ENCODE measurements at regions not wholly inside any gene's neighbourhood (a gene's known extent, or its start where the extent isn't known, plus 50 kb on each side); places are given as distances from the start of the nearest gene placed in this dataset.

GRCh38 chr6:71157345-71157744 lies 131.3 kb upstream of the OGFRL1 start:
- H3F3A ChIP-seq (ENCODE audit: control insufficient read depth, insufficient read depth): no peaks in the 10 kb centered on the region
- H3K79me2 ChIP-seq (ENCODE audit: control insufficient read depth, low read length): no peaks in the 10 kb centered on the region
- H3K9me2 ChIP-seq (replicated peaks; ENCODE audit: control insufficient read depth, low read length): no peaks in the 10 kb centered on the region
- peaks cover 9% of the 10 kb centered on the region for H3K27me3 ChIP-seq (ENCODE audit: control insufficient read depth, low read length)
- H3K27ac ChIP-seq (ENCODE audit: low read depth, low read length): no peak overlapping the region
- no peaks in the 10 kb centered on the region for H3K36me3 ChIP-seq (ENCODE audit: control insufficient read depth, low read length)
- H3K9me3 ChIP-seq (ENCODE audit: control insufficient read depth, insufficient read depth, low read length): no peaks in the 10 kb centered on the region
- no peak overlapping the region for H3K4me2 ChIP-seq (ENCODE audit: low read length)
- TF ChIP-seq CTCF (IDR thresholded peaks at IDR 0.05; ENCODE audit: low read depth, low read length, poor library complexity, severe bottlenecking) (no peak), EZH2phosphoT487 (IDR thresholded peaks at IDR 0.05; ENCODE audit: borderline replicate concordance, low read length) (no peak)
- no peaks in the 10 kb centered on the region for H3K4me1 ChIP-seq (ENCODE audit: control insufficient read depth, low read length)
- no peak overlapping the region for H3K4me3 ChIP-seq (ENCODE audit: low read length)
- H4K20me1 ChIP-seq (ENCODE audit: control insufficient read depth, insufficient read depth, low read depth, low read length): no peaks in the 10 kb centered on the region

GRCh38 chr6:71164890-71165289 lies 123.7 kb upstream of the OGFRL1 start:
- Histone ChIP-seq H3K27me3 (ENCODE audit: control insufficient read depth, low read length) (peaks cover 12% of the 10 kb centered on the region), H3K9me2 (replicated peaks; ENCODE audit: control insufficient read depth, low read length) (no peaks in the 10 kb centered on the region), H3K9me3 (ENCODE audit: control insufficient read depth, insufficient read depth, low read length) (no peaks in the 10 kb centered on the region), H3K79me2 (ENCODE audit: control insufficient read depth, low read length) (no peaks in the 10 kb centered on the region), H3K4me2 (ENCODE audit: low read length) (no peak overlapping the region), H3K4me3 (ENCODE audit: low read length) (no peak overlapping the region), H3K4me1 (ENCODE audit: control insufficient read depth, low read length) (no peaks in the 10 kb centered on the region), H3F3A (ENCODE audit: control insufficient read depth, insufficient read depth) (no peaks in the 10 kb centered on the region), H4K20me1 (ENCODE audit: control insufficient read depth, insufficient read depth, low read depth, low read length) (no peaks in the 10 kb centered on the region), H3K36me3 (ENCODE audit: control insufficient read depth, low read length) (no peaks in the 10 kb centered on the region), H3K27ac (ENCODE audit: low read depth, low read length) (no peak overlapping the region)
- TF ChIP-seq CTCF (IDR thresholded peaks at IDR 0.05; ENCODE audit: low read depth, low read length, poor library complexity, severe bottlenecking) (no peak), EZH2phosphoT487 (IDR thresholded peaks at IDR 0.05; ENCODE audit: borderline replicate concordance, low read length) (no peak)

GRCh38 chr6:71168233-71168765 lies 120.3 kb upstream of the OGFRL1 start:
- H3F3A ChIP-seq (ENCODE audit: control insufficient read depth, insufficient read depth): no peaks in the 10 kb centered on the region

More at GRCh38 chr6:71168233-71168765, 120.3 kb upstream of the OGFRL1 start:
- H3K79me2 ChIP-seq (ENCODE audit: control insufficient read depth, low read length): no peaks in the 10 kb centered on the region
- H3K4me1 ChIP-seq (ENCODE audit: control insufficient read depth, low read length): no peaks in the 10 kb centered on the region
- no peak overlapping the region for H3K4me2 ChIP-seq (ENCODE audit: low read length)
- no peak for TF ChIP-seq CTCF (IDR thresholded peaks at IDR 0.05; ENCODE audit: low read depth, low read length, poor library complexity, severe bottlenecking)
- no peak for TF ChIP-seq EZH2phosphoT487 (IDR thresholded peaks at IDR 0.05; ENCODE audit: borderline replicate concordance, low read length)
- H3K9me3 ChIP-seq (ENCODE audit: control insufficient read depth, insufficient read depth, low read length): no peaks in the 10 kb centered on the region
- H3K36me3 ChIP-seq (ENCODE audit: control insufficient read depth, low read length): no peaks in the 10 kb centered on the region
- H4K20me1 ChIP-seq (ENCODE audit: control insufficient read depth, insufficient read depth, low read depth, low read length): no peaks in the 10 kb centered on the region
- H3K27me3 ChIP-seq (ENCODE audit: control insufficient read depth, low read length): peaks cover 8% of the 10 kb centered on the region
- no peak overlapping the region for H3K27ac ChIP-seq (ENCODE audit: low read depth, low read length)
- no peaks in the 10 kb centered on the region for H3K9me2 ChIP-seq (replicated peaks; ENCODE audit: control insufficient read depth, low read length)
- H3K4me3 ChIP-seq (ENCODE audit: low read length): no peak overlapping the region
